ENCODE measurements at regions not wholly inside any gene's neighbourhood (a gene's known extent, or its start where the extent isn't known, plus 50 kb on each side); places are given as distances from the start of the nearest gene placed in this dataset.
"Not testable (repeated sequence)": the region's sequence is repeated elsewhere in the genome, so short reads cannot be mapped to it uniquely, and the experiment has no call there.

GRCh38 chr2:192932376-192932775, 737.6 kb upstream of the TMEFF2 start:
- no peaks in the 10 kb centered on the region for H4K20me1 ChIP-seq (replicated peaks; ENCODE audit: control insufficient read depth, extremely low read depth, insufficient read depth, low read length)
- no peak overlapping the region for H3K4me3 ChIP-seq (replicated peaks in 1 of 3; ENCODE audit: insufficient read depth in 1 of 3, low read depth in 1 of 3, low read length in 3 of 3)
- TF ChIP-seq MYC (IDR thresholded peaks at IDR 0.05; ENCODE audit: low read depth, low read length) = no peak
- TF ChIP-seq MAX (IDR thresholded peaks at IDR 0.05; ENCODE audit: insufficient read depth, insufficient read length) = no peak
- TF ChIP-seq JUN (IDR thresholded peaks at IDR 0.05; ENCODE audit: borderline replicate concordance, insufficient read depth, insufficient read length, low read depth) = no peak
- TF ChIP-seq, protein P1, sequence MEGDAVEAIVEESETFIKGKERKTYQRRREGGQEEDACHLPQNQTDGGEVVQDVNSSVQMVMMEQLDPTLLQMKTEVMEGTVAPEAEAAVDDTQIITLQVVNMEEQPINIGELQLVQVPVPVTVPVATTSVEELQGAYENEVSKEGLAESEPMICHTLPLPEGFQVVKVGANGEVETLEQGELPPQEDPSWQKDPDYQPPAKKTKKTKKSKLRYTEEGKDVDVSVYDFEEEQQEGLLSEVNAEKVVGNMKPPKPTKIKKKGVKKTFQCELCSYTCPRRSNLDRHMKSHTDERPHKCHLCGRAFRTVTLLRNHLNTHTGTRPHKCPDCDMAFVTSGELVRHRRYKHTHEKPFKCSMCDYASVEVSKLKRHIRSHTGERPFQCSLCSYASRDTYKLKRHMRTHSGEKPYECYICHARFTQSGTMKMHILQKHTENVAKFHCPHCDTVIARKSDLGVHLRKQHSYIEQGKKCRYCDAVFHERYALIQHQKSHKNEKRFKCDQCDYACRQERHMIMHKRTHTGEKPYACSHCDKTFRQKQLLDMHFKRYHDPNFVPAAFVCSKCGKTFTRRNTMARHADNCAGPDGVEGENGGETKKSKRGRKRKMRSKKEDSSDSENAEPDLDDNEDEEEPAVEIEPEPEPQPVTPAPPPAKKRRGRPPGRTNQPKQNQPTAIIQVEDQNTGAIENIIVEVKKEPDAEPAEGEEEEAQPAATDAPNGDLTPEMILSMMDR (IDR thresholded peaks at IDR 0.05; ENCODE audit: extremely low read depth in 1 of 2, insufficient read depth in 1 of 2, low read depth in 1 of 2, low read length in 2 of 2) = no peak
- no peak for TF ChIP-seq EZH2 (IDR thresholded peaks at IDR 0.05; ENCODE audit: borderline replicate concordance, low read depth, low read length, severe bottlenecking)
- no peak for TF ChIP-seq FOS (IDR thresholded peaks at IDR 0.05; ENCODE audit: borderline replicate concordance, insufficient read depth, low read length)
- no peak for TF ChIP-seq GATA2 (IDR thresholded peaks at IDR 0.05; ENCODE audit: insufficient read depth, insufficient read length, low read depth, low read length)
- no TSS peak for BruUV-seq (replicated peaks)
- no peaks in the 10 kb centered on the region for H3K36me3 ChIP-seq (ENCODE audit: control insufficient read depth in 2 of 2, extremely low read depth in 1 of 2, insufficient read depth in 2 of 2, low read length in 2 of 2)
- H3K79me2 ChIP-seq (ENCODE audit: control insufficient read depth, insufficient read depth, low read length) = no peaks in the 10 kb centered on the region
- no peak overlapping the region for H2AFZ ChIP-seq (ENCODE audit: low read depth, low read length)
- no peak for DNase-seq (ENCODE audit: low read depth, low spot score)
- no peak overlapping the region for H3K27ac ChIP-seq (ENCODE audit: insufficient read depth, low read depth, low read length)
- H3K4me2 ChIP-seq (ENCODE audit: insufficient read depth, low read length) = no peak overlapping the region
- no peak for FAIRE-seq
- peaks cover 2% of the 10 kb centered on the region for H3K9me3 ChIP-seq (replicated peaks; ENCODE audit: control insufficient read depth, insufficient read depth, low read length)
- dilution Hi-C loops (cut with MboI; ENCODE audit: extremely low pct_ligation_motif_present, low sequenced_read_pairs) = no loop called here
- no peaks in the 10 kb centered on the region for H3K9me1 ChIP-seq (replicated peaks; ENCODE audit: control insufficient read depth, extremely low read depth, insufficient read depth, low read length)
- H3K27me3 ChIP-seq (ENCODE audit: control insufficient read depth in 2 of 2, insufficient read depth in 2 of 2, low read length in 2 of 2) = no peaks in the 10 kb centered on the region
- ChIA-PET CTCF (no interaction called here), POLR2A (no interaction called here)
- intact Hi-C loops (cut with micrococcal nuclease) = no loop called here
- no peaks in the 10 kb centered on the region for H3K4me1 ChIP-seq (ENCODE audit: control insufficient read depth, extremely low read depth, insufficient read depth, low read length)
- H3K9ac ChIP-seq (replicated peaks; ENCODE audit: extremely low read depth, insufficient read depth, low read length) = no peak overlapping the region

- H3K4me1 ChIP-seq (ENCODE audit: control insufficient read depth, extremely low read depth, insufficient read depth, low read length); H3K79me2 ChIP-seq (ENCODE audit: control insufficient read depth, insufficient read depth, low read length); H4K20me1 ChIP-seq (replicated peaks; ENCODE audit: control insufficient read depth, extremely low read depth, insufficient read depth, low read length); dilution Hi-C loops (cut with MboI; ENCODE audit: extremely low pct_ligation_motif_present, low sequenced_read_pairs); H2AFZ ChIP-seq (ENCODE audit: low read depth, low read length); H3K4me3 ChIP-seq (replicated peaks in 1 of 3; ENCODE audit: insufficient read depth in 1 of 3, low read depth in 1 of 3, low read length in 3 of 3); H3K9me3 ChIP-seq (replicated peaks; ENCODE audit: control insufficient read depth, insufficient read depth, low read length); FAIRE-seq; H3K36me3 ChIP-seq (ENCODE audit: control insufficient read depth in 2 of 2, extremely low read depth in 1 of 2, insufficient read depth in 2 of 2, low read length in 2 of 2); BruUV-seq (replicated peaks); H3K4me2 ChIP-seq (ENCODE audit: insufficient read depth, low read length); DNase-seq (ENCODE audit: low read depth, low spot score); H3K27me3 ChIP-seq (ENCODE audit: control insufficient read depth in 2 of 2, insufficient read depth in 2 of 2, low read length in 2 of 2); CTCF ChIA-PET; intact Hi-C loops (cut with micrococcal nuclease); H3K27ac ChIP-seq (ENCODE audit: insufficient read depth, low read depth, low read length); H3K9ac ChIP-seq (replicated peaks; ENCODE audit: extremely low read depth, insufficient read depth, low read length); H3K9me1 ChIP-seq (replicated peaks; ENCODE audit: control insufficient read depth, extremely low read depth, insufficient read depth, low read length); POLR2A ChIA-PET: not testable (repeated sequence)
Measured at GRCh38 chr2:192921631-192922030, 726.9 kb upstream of the TMEFF2 start.

Measured in endothelial cell of umbilical vein (primary cell).